Vagina (tissue), 2 donors: ENCODE measurements at regions not wholly inside any gene's neighbourhood (a gene's known extent, or its start where the extent isn't known, plus 50 kb on each side); places are given as distances from the start of the nearest gene placed in this dataset.

Experiments
- POLR2AphosphoS5 ChIP-seq, 2 donors: sonication (generic); formaldehyde crosslinking; IDR thresholded peaks; one replicate each; pipeline ENCODE4 v1.9.0; 2017; ENCODE audit warnings: antibody characterized with exemption in 2 of 2, mild to moderate bottlenecking in 2 of 2, low read depth in 1 of 2; ENCODE audit not compliant: insufficient read depth in 1 of 2
- TF ChIP-seq, protein P1 (sequence below), 3 experiments: fragments of 450-650 bp in 2 of 3; fragments of 200-600 bp in 1 of 3; sonication (generic) in 1 of 3; IDR thresholded peaks; one replicate each; pipeline ENCODE4 v1.5.1; 2017 to 2019; ENCODE audit warnings: antibody characterized with exemption in 3 of 3, mild to moderate bottlenecking in 2 of 3, moderate library complexity in 2 of 3

DNA sequence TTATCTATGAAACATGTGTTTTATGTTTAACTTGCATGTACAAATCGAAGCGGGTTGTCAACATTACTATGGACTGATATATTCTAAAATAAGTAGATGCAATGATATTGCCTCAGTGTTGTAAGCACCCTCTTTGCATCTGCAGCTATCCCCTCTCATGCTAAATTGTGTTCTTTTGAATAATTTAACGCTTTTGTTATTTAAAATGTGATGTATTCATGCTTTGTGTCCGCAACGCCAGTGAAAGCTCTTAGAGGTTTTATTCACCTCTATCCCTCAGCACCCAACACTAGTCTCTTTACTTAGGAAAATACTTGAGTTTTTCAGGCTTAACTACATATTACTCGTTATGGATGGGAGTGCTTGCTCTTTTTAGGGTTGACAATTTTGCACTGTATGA, 173.7 kb upstream of the ID4 start:
- TF ChIP-seq POLR2AphosphoS5 (IDR thresholded peaks at IDR 0.05; ENCODE audit: insufficient read depth in 1 of 2, low read depth in 1 of 2), result no peak
- TF ChIP-seq, protein P1, sequence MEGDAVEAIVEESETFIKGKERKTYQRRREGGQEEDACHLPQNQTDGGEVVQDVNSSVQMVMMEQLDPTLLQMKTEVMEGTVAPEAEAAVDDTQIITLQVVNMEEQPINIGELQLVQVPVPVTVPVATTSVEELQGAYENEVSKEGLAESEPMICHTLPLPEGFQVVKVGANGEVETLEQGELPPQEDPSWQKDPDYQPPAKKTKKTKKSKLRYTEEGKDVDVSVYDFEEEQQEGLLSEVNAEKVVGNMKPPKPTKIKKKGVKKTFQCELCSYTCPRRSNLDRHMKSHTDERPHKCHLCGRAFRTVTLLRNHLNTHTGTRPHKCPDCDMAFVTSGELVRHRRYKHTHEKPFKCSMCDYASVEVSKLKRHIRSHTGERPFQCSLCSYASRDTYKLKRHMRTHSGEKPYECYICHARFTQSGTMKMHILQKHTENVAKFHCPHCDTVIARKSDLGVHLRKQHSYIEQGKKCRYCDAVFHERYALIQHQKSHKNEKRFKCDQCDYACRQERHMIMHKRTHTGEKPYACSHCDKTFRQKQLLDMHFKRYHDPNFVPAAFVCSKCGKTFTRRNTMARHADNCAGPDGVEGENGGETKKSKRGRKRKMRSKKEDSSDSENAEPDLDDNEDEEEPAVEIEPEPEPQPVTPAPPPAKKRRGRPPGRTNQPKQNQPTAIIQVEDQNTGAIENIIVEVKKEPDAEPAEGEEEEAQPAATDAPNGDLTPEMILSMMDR (IDR thresholded peaks at IDR 0.05), result no peak
